ENCODE measurements at regions not wholly inside any gene's neighbourhood (a gene's known extent, or its start where the extent isn't known, plus 50 kb on each side); places are given as distances from the start of the nearest gene placed in this dataset.

DNA sequence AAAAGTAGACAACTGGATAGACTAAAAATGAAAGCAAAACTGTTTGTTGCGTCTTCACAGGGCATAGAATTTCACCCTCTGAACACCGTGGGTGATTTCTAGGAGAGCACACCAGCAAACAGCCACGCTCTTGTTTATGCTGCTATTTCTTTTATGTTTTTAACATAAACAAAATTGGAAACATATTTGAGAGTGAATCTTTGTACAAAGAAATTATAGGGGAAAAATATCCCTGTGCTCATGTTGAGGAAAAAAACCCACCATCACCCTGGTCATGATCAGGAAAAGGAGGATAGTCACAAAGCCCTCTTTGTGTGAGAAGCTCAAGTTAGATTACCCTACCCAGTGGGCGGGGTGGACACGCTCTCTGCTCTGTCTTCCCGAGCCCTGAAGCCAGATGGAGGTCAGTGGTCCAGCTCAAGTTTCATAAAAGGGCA lies 313.3 kb downstream of the SATB1 start:
- TF ChIP-seq ZNF274 (IDR thresholded peaks at IDR 0.05; ENCODE audit: low read depth, low read length) (no peak), SUZ12 (IDR thresholded peaks at IDR 0.05; ENCODE audit: extremely low read depth, insufficient read depth, insufficient read length) (no peak)
